ENCODE measurements at regions not wholly inside any gene's neighbourhood (a gene's known extent, or its start where the extent isn't known, plus 50 kb on each side); places are given as distances from the start of the nearest gene placed in this dataset.

DNA sequence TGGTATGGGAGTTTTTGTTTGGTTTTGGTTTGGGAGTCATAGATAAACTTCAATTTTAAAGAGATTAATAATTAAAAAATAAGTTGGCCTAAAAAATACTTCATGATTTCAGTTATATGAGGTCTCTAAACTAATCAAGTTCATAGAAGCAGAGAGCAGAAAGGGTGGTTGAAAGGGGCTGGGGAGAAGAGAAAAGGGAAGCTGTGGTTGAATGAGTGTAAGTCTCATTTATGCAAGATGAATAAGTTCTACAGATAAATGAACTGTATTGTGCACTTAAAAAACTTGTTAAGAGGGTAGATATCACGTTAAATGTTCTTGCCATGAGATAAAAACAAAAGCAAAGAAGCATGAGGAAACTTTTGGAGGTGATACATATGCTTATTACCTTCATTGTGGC is 188.7 kb downstream of the NSUN3 start:
- no peak for DNase-seq (ENCODE audit: low read depth)
- TF ChIP-seq, protein P1, sequence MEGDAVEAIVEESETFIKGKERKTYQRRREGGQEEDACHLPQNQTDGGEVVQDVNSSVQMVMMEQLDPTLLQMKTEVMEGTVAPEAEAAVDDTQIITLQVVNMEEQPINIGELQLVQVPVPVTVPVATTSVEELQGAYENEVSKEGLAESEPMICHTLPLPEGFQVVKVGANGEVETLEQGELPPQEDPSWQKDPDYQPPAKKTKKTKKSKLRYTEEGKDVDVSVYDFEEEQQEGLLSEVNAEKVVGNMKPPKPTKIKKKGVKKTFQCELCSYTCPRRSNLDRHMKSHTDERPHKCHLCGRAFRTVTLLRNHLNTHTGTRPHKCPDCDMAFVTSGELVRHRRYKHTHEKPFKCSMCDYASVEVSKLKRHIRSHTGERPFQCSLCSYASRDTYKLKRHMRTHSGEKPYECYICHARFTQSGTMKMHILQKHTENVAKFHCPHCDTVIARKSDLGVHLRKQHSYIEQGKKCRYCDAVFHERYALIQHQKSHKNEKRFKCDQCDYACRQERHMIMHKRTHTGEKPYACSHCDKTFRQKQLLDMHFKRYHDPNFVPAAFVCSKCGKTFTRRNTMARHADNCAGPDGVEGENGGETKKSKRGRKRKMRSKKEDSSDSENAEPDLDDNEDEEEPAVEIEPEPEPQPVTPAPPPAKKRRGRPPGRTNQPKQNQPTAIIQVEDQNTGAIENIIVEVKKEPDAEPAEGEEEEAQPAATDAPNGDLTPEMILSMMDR (IDR thresholded peaks at IDR 0.05; ENCODE audit: low read depth, low read length, missing control alignments): no peak
- in situ Hi-C loops (cut with HindIII; ENCODE audit: low sequenced_read_pairs): no loop called here
- no peak overlapping the region for H3K4me3 ChIP-seq (ENCODE audit: low read depth, low read length)

DNA sequence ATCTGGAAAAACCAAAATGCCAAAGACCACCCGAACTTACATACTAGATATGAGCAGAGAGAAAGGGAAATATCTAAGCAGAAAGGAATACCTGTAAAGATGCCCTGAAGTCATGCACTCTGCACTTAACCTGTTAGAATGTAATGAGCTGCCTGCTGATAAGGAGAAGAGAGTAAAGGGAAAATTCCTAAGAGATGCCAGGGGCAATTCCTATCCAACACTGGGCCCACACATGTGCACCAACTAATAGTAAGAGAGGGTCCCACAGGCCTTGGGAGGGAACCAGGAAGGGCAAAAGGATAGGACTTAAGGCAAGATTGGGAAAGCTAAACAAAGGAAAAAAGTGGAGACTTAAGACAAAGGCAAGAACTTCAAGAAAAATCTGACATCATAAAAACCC is 189.5 kb downstream of the NSUN3 start:
- DNase-seq (ENCODE audit: low read depth): no peak
- TF ChIP-seq, protein P1 (IDR thresholded peaks at IDR 0.05; ENCODE audit: low read depth, low read length, missing control alignments): no peak
- in situ Hi-C loops (cut with HindIII; ENCODE audit: low sequenced_read_pairs): no loop called here
- H3K4me3 ChIP-seq (ENCODE audit: low read depth, low read length): no peak overlapping the region

DNA sequence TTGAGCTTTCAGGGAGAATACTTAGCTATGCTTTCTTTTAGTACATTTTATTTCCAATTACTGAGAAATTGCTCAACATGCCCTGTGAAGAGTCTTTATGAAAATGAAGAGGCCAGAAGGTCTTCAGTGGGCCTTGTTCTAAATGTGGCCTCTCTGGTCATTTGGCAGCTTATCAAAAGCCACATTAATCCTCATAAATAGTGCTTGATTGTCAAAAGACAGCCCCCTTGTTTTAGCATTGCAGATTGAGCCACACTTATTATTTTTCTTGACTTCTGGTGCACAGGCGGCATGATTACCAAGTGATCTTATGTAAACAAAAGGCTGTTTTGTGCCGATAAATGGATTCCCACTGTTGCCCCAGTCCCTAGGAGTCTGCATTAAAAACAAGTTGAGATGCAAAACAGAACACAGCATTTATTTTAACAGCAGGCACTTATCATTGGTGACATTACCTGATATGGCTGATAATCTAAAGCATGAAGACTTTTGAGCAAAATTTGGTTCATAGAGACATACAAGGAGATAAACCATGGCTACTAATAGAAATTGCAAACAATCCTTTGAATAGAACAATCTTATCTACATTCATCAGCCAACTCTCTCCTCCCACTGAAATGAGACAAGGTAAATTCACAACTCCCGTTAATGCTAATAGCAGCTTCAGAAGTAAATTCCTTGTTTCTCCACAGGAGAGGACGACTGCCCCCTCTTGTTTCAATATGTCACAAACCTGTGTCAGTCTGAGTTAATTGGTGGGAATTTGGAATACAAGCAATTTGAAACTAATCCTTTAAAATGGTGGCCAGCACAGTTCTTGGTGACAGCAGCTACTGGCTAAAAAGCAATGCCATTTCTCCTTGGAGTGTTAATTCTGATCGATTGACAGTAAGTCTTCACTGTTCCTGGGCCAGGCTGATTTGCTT is 194.3 kb downstream of the NSUN3 start:
- no peak for DNase-seq (ENCODE audit: low read depth)
- TF ChIP-seq, protein P1 (IDR thresholded peaks at IDR 0.05; ENCODE audit: low read depth, low read length, missing control alignments): no peak
- in situ Hi-C loops (cut with HindIII; ENCODE audit: low sequenced_read_pairs): no loop called here
- H3K4me3 ChIP-seq (ENCODE audit: low read depth, low read length): no peak overlapping the region

DNA sequence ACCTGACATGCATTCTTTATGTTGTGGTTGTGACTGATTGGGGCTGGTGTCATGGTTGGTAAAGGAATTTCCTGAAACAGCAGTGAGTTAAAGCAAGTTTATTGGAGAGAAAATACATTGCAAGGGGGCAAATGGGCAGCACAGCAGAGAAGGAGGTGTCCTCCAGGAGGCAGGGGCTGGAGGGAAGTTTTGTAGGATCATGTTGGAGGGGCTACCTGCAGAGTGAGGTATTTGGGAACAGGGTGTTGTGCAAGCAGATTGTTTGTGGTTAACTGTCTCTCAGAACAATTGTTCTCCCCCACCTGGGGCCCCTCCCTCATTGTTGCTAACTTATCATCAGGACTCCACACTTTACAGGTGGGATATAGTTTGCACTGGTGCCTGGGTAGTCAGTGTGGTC is 196.0 kb downstream of the NSUN3 start:
- no peak for DNase-seq (ENCODE audit: low read depth)
- in situ Hi-C loops (cut with HindIII; ENCODE audit: low sequenced_read_pairs): no loop called here
- H3K4me3 ChIP-seq (ENCODE audit: low read depth, low read length): no peak overlapping the region
- TF ChIP-seq, protein P1 (IDR thresholded peaks at IDR 0.05; ENCODE audit: low read depth, low read length, missing control alignments): no peak

DNA sequence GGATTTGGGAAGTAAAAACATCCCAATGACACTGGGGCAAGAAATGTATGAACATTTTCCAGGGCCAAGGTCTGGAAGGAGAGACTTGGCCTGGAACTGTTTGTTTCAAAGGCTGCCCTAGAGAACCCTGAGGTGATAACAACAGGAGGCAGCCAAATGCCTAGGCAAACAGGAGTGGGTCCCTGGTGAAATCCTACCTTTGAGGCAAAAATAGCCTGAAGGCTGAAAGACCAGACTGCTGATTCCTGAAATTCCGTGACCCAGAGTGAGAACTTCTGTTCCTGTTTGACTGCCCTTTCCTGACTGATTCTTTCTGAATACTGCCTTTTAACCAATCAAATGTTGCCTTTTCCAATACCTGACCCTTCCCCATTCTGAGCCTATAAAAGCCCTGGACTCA is 196.4 kb downstream of the NSUN3 start:
- in situ Hi-C loops (cut with HindIII; ENCODE audit: low sequenced_read_pairs): no loop called here
- TF ChIP-seq, protein P1 (IDR thresholded peaks at IDR 0.05; ENCODE audit: low read depth, low read length, missing control alignments): no peak
- DNase-seq (ENCODE audit: low read depth): no peak
- no peak overlapping the region for H3K4me3 ChIP-seq (ENCODE audit: low read depth, low read length)

DNA sequence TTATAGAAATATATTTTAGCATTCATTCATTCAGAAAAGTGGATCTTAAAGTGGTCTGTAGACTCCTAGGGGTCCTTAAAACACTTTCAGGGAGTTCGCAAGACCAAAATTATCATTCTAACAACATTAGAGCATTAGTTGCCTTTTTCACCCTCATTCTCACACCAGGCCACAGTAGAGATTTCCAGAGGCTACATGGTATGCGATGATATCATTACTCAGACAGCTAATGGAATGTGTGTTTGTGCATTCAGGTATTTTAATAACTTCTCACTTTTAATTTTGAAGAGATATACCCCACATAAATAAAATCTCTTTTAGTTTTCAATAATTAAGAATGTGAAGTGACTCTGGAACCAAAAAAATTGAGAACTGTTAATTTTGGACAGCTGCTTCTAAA is 206.9 kb downstream of the NSUN3 start:
- in situ Hi-C loops (cut with HindIII; ENCODE audit: low sequenced_read_pairs): no loop called here
- no peak for DNase-seq (ENCODE audit: low read depth)
- no peak overlapping the region for H3K4me3 ChIP-seq (ENCODE audit: low read depth, low read length)
- TF ChIP-seq, protein P1 (IDR thresholded peaks at IDR 0.05; ENCODE audit: low read depth, low read length, missing control alignments): no peak

Measured in astrocyte of the cerebellum (primary cell).